ENCODE measurements at regions not wholly inside any gene's neighbourhood (a gene's known extent, or its start where the extent isn't known, plus 50 kb on each side); places are given as distances from the start of the nearest gene placed in this dataset.

GRCh38 chr3:76456322-76456721 is 583.6 kb upstream of the ROBO2 start:
- TF ChIP-seq CTCF (IDR thresholded peaks at IDR 0.05) = no peak
- no peak for TF ChIP-seq POLR2A (IDR thresholded peaks at IDR 0.05)
- no peak for TF ChIP-seq POLR2AphosphoS5 (IDR thresholded peaks at IDR 0.05)
